GM21381 (cell line): ENCODE measurements at regions not wholly inside any gene's neighbourhood (a gene's known extent, or its start where the extent isn't known, plus 50 kb on each side); places are given as distances from the start of the nearest gene placed in this dataset.

Experiments used
- ATAC-seq: cut with Tn5 transposase; IDR thresholded peaks from one replicate; pipeline ENCODE4 v1.9.1; 2021; ENCODE audit warnings: mild to moderate bottlenecking, moderate library complexity; ENCODE audit not compliant: unreplicated experiment

DNA sequence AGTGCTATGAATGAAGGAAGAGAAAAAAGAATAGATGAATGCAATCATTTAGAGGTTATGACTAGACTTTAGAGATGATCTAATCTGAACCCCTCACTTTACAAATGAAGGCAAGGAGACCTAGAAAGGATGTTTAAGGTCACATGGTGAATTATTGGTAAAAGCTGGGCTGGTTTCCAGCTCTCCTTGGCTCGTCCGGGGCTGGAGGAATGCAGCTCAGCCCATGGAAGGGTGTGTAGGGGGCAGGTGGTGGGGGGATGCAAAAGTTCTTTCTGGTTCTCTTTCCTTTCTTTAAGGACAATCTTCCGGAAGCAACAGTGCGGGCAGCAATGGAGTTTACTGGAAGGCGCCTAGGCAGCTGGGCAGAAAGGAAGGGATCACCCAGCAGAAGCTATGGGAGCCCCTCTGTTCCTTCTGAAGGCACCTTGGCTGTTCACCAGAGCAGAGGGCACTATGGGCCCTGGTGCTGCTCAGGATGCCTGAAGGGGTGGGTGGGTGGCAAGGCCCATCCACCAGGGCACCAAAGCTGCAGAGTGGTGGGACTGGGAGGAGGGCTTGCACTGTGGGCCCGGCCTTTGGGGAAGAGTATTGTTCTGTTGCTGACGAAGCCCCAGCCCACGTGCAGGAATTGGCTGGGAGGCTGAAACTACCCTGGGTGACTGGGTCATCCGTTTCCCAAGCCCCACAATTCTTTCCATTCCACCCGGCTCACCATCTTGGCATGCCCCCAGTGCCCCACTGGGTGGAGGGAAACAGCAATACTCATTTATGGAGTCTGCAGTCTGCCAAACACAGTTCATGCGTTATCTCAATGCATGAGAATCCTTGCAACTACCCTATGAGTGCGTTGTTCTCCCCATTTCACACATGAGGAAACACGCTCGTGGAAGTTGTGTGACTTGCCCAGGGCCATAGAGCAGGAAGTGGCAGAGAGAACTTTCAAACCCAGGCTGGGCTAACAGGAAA, 78.2 kb downstream of the IRF2BPL start:
- no peak for ATAC-seq

DNA sequence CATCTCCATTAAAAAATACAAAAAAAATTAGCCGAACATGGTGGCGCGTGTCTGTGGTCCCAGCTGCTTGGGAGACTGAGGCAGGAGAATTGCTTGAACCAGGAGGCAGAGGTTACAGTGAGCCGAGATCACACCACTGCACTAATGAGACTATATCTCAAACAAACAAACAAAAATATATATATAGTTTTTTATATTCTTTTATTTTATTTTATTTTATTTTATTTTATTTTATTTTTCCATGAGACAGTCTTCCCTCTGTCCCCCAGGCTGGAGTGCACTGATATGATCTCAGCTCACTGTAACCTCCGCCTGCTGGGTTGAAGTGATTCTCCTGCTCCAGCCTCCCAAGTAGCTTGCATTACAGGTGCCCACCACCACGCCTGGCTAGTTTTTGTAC, 79.5 kb downstream of the IRF2BPL start:
- no peak for ATAC-seq

DNA sequence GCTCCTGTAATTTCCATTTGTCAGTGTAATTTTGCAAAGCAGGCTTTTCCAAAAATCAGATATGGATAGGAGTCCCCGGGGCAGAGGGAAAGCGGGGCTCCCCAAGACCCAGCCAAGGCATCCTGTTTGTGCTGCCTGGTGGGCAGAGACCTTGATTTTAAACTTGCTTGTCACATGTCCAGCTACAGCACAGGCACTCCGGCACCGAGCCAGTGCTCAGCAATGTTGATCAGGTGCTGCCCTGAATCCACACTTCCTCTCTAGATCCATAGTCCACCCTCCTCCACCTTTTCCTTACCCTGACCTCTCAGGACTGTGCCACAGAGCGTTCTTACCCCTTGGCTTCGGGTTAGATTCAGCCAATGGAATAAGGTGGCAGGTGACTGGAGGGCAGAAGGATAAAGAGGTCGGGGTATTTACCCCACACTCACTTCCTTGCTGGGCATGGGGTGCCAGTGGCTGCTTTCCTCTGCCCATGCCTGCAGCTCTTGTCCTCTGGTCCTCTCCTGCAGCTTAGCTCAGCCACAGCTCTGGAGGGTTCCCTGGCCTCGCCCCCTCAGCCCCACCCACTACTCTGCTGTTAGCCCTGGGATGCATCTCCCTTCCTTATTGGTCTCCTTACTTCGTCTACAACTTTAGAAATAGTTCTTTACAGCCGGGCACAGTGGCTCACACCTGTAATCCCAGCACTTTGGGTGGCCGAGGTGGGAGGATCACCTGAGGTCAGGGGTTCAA, 80.1 kb downstream of the IRF2BPL start:
- ATAC-seq = no peak

DNA sequence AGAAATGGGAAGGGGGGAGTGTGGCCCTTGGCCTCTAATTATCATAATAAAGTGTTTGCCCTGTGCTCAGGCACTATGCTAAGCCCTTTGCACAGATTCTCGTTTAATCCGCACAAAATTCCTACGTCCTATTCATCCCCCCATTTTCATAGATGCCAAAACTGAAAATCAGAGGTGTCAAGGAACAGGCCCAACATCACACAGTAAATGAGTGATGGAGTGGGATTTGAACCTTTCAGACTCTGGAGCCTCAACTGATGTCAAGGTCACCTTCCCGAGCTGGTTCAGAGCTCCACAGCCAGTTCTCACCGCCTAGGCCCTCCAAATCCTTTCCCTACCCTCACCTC, 80.7 kb downstream of the IRF2BPL start:
- ATAC-seq = no peak

DNA sequence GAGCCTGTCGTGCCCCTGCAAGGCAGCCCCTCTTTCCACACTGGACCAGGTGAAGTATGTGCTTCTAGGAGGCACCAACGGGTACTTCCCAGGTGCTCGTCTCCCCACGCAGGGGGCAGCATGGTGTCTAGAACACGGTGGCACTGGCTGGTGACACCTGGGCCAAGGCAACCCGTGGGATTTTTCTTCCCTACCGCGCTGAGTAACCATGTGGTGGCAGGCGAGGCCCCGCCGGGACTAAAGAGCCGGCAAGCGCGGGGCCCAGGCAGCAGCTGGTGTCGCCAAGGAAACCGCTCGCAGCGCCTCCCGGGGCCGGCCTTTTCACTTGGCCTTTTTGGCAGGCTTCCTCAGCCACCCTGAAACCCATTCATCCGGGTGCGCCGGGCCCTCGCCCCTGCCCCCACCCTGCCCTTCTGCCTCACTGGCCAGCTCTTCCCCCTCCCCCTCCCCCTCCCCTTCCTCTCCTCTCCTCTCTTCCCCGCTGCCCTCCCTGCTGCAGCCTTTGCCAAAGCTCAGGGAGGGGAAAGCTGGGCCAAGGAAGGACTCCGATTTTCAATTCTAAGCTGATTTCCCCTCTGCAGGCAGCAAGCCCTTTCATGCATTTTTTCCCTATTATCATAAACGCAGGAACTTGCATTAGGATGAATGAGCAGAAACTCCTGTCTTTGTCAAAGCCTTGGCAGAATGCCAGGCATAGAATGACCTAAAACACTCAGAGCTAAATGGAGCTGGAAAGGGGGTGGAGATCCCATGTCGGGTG, 81.2 kb downstream of the IRF2BPL start:
- peak; percentile 86 for ATAC-seq

DNA sequence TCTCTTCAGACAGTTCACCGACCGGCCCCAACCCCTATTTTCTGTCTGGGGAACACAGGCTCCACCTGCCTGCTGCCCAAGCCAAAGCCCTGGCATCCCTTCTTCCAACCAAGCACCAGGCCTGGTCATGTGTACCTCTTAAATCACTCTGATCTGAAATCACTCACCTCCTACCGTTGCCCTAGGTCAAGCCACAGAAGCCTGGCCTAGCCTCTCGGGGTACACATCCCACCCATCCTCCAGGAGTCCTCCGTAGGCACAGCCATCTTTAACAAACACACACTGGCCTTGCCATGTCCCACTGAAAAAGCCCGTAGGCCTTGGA, 81.8 kb downstream of the IRF2BPL start:
- ATAC-seq = no peak

DNA sequence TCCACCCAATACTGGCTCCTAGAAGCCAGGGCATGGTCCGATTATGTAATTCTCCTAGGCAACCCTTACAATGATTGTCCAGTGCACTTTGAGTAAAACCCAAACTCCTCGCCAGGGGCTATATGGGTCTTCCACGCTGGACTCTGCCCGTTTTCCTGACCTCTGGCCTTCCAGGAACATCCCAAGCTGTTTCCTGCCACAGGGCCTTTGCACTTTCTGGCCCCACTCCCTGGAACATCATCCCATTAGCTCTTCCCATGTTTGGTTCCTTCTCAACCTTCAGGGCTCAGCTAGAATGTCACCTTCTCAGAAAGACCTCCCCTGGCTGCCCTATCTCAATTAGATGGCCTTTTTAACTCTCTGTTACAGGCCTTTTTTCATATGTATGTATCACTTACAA, 85.4 kb downstream of the IRF2BPL start:
- ATAC-seq = no peak

DNA sequence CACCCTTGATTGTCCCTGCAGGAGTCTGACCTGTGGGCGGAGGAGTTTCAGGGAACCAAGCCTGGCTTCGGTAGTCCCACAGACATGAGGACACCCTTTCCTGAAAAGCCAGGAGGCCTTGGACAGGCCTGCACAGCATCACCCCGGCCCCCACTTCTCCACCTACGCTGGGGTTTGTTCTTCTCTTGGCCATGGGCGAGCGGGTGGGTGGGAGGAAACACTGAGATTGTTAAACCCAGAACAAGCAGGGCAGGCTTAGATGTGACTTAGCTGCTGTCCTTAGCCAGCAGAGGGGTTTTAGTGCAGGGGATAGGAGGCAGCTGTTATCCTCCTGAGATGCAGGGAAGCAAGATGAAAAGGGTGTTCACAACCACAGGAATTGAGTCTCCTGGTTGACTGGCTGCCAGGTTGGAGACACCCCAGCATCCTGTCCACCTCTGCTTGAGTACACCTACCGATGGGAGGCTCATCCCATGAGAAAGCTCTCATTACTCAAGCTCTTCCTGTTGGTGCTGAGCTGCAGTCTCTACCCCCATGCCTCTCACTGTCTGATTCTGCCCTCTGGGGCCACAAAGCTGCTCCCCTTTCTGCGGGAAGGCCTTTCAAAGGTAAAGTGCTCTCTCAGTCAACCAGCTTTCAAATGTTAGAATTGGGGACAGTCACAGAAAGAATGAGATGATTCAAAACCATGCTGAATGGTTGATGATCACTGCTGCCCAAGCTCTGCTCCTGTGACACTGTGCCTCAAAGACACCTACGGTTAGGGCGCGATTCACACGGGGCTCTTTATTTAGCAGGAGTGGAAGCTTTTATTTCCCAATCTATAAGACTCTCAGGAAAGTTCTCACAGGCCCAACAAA, 86.3 kb downstream of the IRF2BPL start:
- no peak for ATAC-seq

DNA sequence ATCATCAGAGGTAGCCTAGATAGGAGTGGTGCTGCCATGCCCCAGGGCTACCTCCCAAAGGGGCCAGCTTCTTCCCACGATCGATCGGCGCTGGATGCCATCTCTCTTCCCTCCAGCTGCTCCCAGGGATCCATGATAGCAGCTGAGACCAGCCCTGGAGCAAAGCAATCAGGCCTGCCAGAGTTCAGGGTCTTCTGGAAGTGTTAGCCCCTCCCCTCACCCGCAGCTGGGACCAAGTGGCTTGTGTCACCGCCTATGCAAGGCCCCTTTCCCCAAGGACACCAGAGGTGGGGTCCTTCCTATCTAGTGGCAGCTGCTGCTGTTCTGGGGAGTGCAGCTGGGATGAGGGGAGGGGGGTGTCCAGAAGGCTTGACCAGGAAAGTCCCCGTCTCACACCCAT, 87.0 kb downstream of the IRF2BPL start:
- ATAC-seq = no peak

DNA sequence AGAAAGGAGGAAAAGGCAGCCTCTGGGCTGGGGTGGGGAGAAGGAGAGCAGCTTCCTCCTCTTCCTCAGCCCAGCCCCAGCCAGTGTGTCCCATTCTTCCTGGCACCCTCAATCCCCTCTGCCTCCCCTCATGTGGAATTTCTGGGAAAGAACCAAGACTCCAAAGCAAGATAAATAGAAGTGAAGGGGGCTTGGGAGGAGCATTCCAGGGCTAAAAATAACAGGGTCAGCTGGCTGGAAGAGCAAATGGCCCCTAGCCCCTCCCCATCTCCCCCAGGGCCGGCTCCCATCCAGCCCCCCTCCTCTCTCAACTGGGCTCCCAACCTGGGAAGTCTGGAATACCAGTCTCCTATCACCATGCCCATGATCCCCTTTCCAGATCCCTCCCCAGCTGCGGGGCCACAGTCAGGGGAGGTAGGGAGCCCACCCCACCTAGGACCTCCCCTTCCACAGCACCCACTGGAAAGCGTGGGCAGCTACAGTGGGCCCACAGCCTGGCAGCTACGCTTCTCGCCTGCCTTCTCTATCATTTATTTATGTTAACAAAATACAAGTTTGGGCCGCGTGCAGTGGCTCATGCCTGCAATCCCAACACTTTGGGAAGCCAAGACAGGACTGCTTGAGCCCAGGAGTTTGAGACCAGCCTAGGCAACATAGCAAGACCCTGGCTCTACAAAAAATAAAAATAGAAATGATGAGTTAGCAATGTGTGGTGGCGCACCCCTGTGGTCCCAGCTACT, 88.3 kb downstream of the IRF2BPL start:
- ATAC-seq = no peak

DNA sequence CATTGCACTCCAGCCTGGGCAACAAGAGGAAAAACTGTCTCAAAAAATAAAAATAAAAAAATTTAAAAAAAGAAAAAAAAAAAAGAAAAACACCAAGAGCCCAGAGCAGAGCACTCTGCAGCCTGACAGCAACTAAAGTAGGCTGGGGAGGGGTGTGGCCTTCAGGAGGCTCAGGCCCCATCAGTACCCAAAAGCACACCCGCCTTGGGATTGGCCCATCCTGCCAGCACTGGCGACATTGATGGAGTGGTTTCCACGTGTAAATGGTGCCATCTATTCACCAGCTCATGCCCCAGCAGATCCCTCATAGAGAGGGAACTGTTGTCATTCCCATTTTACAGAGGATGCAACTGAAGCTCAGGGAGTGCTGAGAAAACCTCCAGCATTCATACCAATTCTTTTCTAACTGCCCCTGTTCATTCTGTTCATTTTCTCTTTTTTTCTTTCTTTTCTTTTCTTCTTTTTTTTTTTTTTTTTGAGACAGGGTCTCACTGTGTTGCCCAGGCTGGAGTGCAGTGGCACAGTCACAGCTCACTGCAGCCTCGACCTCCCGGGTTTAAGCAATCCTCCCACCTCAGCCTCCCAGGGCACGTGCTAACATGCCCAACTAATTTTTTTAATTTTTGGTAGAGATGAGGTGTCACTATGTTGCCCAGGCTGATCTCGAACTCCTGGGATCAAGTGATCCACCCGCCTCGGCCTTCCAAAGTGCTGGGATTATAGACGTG, 89.3 kb downstream of the IRF2BPL start:
- ATAC-seq = no peak

DNA sequence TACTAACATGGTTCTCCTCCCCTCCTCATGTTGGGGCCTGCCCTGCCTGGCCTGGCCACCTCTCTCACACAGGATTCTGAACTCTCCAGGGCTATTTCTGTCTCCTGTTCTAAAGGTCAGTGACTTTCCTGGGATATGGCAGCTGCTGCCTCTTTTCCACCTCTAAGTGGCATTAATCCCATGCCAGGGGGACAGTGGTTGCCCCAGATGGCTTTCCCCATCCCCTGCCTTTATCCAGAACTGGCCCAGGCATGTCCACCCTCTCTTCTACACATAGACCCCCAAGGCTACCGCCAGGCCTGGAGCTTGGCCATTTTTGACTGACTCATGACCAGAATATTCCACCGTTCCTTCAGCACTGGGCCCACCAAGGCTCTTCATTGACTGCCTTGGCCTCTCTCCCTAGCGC, 90.4 kb downstream of the IRF2BPL start:
- ATAC-seq = no peak

DNA sequence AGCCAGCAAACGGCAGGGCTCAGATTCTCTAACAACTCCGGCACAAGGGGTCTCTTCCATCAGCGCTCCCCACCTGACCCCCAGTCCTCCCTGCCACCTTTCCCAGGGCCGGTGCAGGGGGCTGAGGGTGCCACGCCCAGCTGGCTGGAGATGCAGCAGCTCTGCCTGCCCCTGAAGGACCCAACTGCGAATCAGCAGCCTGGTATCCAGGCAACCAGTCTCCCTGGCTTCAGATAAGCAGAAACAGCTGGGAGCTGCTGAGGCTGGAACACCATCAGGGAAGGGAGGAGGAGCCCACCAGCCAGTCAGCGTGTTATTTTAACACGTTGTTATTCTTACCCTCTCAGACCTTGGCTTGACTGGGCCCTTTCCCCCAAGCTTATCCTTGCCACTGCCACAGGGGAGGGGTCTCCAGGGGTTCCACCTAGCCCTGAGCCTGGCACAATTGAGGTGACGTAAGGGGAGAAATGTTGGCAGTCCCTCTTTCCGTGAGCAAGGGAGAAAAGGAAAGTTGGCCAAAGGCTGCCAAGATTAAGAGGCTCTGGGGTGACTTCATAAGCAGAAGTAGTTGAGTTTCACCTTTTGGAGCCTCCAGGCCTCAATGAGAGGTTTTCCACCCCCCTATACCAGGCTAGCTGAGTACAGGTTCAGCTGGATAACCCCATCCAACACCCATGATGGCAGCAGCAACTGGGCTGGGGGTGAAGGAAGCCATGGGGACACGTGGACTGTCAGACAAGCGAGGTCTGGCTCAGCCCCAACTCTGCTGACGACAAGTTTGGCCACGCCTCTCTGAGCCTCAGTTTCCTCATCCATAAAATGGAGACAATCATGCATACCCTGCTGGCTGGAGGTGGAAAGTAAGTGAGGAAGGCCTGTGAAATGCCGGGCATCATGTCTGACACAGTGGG, 91.1 kb downstream of the IRF2BPL start:
- no peak for ATAC-seq

DNA sequence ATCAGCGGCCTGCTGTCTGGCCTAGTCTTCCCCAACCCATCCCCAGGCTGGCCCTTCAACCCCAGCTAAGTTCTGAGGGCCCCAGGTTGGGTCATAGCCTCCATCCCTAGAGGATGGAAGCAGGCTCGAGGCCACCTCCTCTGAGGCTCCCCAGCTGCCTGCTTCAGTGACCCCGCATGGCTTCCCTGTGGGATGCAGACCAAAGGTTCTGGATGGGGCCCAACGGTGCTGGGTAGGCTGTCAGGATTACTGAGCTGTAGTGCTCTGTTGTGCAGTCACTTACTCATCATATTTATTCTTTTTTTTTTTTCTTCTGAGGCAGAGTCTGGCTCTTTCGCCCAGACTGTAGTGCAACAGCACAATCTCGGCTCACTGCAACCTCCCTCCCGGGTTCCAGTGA, 92.0 kb downstream of the IRF2BPL start:
- no peak for ATAC-seq

DNA sequence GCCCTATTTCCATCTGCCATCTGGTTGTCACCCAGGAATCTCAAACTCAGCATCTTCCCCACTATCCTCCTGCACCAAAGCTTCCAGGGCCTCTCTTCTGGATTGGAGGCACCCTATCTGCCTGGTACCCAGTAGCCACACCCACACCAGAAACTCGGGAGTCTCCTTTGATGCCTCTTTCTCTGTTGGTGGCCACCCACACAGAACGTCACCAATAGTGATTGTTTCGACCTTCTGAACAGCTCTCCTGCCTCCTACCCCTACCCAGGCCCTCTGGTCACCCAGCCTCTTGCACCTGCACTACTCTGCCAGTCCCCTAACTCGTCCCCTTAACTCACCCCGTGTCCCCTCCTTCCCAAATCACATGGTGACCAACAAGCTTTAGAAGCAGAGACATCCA, 95.0 kb downstream of the IRF2BPL start:
- no peak for ATAC-seq

DNA sequence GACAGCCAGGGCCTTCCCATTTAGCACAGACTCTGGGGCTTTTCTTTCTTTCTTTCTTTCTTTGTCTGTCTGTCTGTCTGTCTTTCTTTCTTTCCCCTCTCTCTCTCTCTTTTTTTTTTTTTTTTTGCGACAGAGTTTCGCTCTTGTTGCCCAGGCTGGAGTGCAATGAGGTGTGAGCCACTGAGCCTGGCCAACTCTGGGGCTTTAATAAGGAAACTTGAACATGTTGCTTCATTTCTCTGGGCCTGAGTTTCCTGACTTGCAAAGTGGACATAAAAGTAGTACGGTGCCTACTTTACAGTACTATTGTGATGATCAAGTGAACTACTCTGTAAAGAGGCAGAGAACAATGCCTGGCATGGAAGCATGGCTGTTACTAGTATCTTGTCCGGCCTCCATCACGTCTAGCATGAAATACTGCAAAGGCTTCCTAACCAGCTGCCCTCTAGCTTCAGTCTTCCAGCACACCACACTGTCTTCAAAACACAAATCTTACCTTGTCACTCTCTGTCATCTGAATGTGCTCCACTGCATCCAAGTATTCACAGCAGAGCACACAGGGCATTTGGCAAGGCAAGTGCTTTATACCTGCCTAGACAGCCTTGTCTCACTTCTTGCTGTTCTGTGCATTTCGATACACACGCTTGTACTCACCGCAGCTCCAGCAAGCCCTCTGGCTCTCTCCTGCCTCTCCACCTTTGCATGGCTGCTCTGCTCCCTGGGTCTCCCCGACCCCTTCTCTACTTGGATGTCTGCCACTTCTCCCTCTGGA, 96.7 kb downstream of the IRF2BPL start:
- ATAC-seq = no peak

DNA sequence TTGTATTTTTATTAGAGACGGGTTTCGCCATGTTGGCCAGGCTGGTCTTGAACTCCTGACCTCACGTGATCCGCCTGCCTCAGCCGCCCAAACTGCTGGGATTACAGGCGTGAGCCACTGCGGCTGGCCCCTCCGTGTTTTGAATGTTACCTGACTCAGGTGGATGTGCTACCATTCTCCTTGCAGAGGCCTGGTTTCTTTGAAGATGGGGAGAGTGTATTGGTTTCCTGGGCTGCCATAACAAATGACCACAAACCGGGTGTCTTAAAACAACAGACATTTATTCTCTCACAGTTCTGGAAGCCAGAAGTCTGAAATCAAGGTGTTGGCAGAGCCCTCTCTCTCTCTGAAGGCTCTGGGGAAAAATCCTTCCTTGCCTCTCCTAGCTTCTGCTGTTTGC, 98.0 kb downstream of the IRF2BPL start:
- no peak for ATAC-seq

DNA sequence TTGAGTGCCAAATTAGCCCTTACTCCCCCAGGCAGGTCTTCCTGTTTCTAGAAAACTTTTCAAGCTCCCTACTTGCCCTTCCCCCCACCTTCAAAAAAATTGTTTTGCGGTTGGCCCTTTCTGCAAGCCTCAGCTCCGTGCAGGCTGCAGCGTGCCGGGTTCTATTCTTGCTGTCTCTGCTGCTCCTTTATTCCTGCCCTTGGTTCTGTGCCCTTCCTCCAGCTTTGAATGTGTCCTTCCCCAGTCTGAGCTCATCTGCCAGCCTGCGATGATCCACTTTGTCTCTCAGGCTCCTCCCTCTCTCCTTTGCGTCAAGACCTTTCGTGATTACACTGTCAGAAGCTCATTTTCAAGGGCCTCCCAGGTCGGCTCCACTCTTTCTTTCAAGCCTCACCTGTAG, 98.6 kb downstream of the IRF2BPL start:
- no peak for ATAC-seq
